ENCODE measurements at regions not wholly inside any gene's neighbourhood (a gene's known extent, or its start where the extent isn't known, plus 50 kb on each side); places are given as distances from the start of the nearest gene placed in this dataset.
"Not testable (repeated sequence)": the region's sequence is repeated elsewhere in the genome, so short reads cannot be mapped to it uniquely, and the experiment has no call there.

GRCh38 chr7:131042269-131043160 lies 285.2 kb upstream of the MKLN1 start:
- peak; percentile 1 for DNase-seq (ENCODE audit: low read depth, low spot score)

GRCh38 chr7:131045526-131045925 lies 282.1 kb upstream of the MKLN1 start:
- no peak for DNase-seq (ENCODE audit: low read depth, low spot score)

- DNase-seq (ENCODE audit: low read depth, low spot score) = no peak
Observed at GRCh38 chr7:131046246-131046645, 281.4 kb upstream of the MKLN1 start.

GRCh38 chr7:131047651-131048304 lies 279.9 kb upstream of the MKLN1 start:
- DNase-seq (ENCODE audit: low read depth, low spot score) = no peak

GRCh38 chr7:131051304-131051703 lies 276.4 kb upstream of the MKLN1 start:
- no peak for DNase-seq (ENCODE audit: low read depth, low spot score)

- DNase-seq (ENCODE audit: low read depth, low spot score) = no peak
Observed at GRCh38 chr7:131052285-131052904, 275.3 kb upstream of the MKLN1 start.

GRCh38 chr7:131056007-131056406 lies 271.7 kb upstream of the MKLN1 start:
- DNase-seq (ENCODE audit: low read depth, low spot score) = no peak

- no peak for DNase-seq (ENCODE audit: low read depth, low spot score)
Observed at GRCh38 chr7:131057015-131057793, 270.5 kb upstream of the MKLN1 start.

GRCh38 chr7:131057794-131058070 lies 269.9 kb upstream of the MKLN1 start:
- DNase-seq (ENCODE audit: low read depth, low spot score) = no peak

GRCh38 chr7:131058561-131059288 lies 269.0 kb upstream of the MKLN1 start:
- not testable (repeated sequence) for DNase-seq (ENCODE audit: low read depth, low spot score)

- DNase-seq (ENCODE audit: low read depth, low spot score) = not testable (repeated sequence)
Observed at GRCh38 chr7:131059401-131059800, 268.3 kb upstream of the MKLN1 start.

- DNase-seq (ENCODE audit: low read depth, low spot score) = no peak
Observed at GRCh38 chr7:131061158-131061557, 266.5 kb upstream of the MKLN1 start.

GRCh38 chr7:131061818-131062217 lies 265.9 kb upstream of the MKLN1 start:
- DNase-seq (ENCODE audit: low read depth, low spot score) = no peak

GRCh38 chr7:131066635-131067034 lies 261.0 kb upstream of the MKLN1 start:
- DNase-seq (ENCODE audit: low read depth, low spot score) = no peak

GRCh38 chr7:131067220-131067619 lies 260.5 kb upstream of the MKLN1 start:
- DNase-seq (ENCODE audit: low read depth, low spot score) = no peak

GRCh38 chr7:131068604-131069021 lies 259.1 kb upstream of the MKLN1 start:
- no peak for DNase-seq (ENCODE audit: low read depth, low spot score)

GRCh38 chr7:131071786-131072504 lies 255.7 kb upstream of the MKLN1 start:
- peak; percentile 8 for DNase-seq (ENCODE audit: low read depth, low spot score)

GRCh38 chr7:131072505-131073091 lies 255.1 kb upstream of the MKLN1 start:
- peak; percentile 53 for DNase-seq (ENCODE audit: low read depth, low spot score)

- no peak for DNase-seq (ENCODE audit: low read depth, low spot score)
Observed at GRCh38 chr7:131074043-131074442, 253.6 kb upstream of the MKLN1 start.

GRCh38 chr7:131074585-131074984 lies 253.1 kb upstream of the MKLN1 start:
- DNase-seq (ENCODE audit: low read depth, low spot score) = no peak

Measured in ELF-1 (cell line).